Stimulated activated naive CD8-positive, alpha-beta T cell treated with anti-CD3 and anti-CD28 coated beads, Interleukin-15, amount 100 ng/mL, for 72 hours (primary cell): ENCODE measurements at regions not wholly inside any gene's neighbourhood (a gene's known extent, or its start where the extent isn't known, plus 50 kb on each side); places are given as distances from the start of the nearest gene placed in this dataset.
"Not testable (repeated sequence)": the region's sequence is repeated elsewhere in the genome, so short reads cannot be mapped to it uniquely, and the experiment has no call there.

Experiments used
- ATAC-seq: fragments of 150-1000 bp; cut with Tn5 transposase; 2 replicates; pipeline ENCODE4 v1.10.0; 2021; ENCODE audit warnings: mild to moderate bottlenecking, moderate library complexity
- DNase-seq, 2 donors: peaks; one replicate each; pipeline ENCODE4 v3.0.0; 2021 to 2022
- H3K27ac Mint-ChIP-seq, 2 donors: one replicate each; pipeline ENCODE4 v1.8.0; 2022; ENCODE audit warnings: mild to moderate bottlenecking in 2 of 2, mixed read lengths in 2 of 2, moderate library complexity in 2 of 2
- H3K27me3 Mint-ChIP-seq: one replicate; pipeline ENCODE4 v1.8.0; 2022; ENCODE audit warnings: mixed read lengths
- H3K4me1 Mint-ChIP-seq: one replicate; pipeline ENCODE4 v1.8.0; 2022; ENCODE audit warnings: mild to moderate bottlenecking, mixed read lengths
- H3K4me3 Mint-ChIP-seq, 2 donors: one replicate each; pipeline ENCODE4 v1.8.0; 2022; ENCODE audit warnings: mild to moderate bottlenecking in 2 of 2, mixed read lengths in 2 of 2, moderate library complexity in 1 of 2
- H3K9me3 Mint-ChIP-seq, 2 donors: one replicate each; pipeline ENCODE4 v1.8.0; 2022; ENCODE audit warnings: mixed read lengths in 2 of 2

GRCh38 chr17:5976251-5976650, 93.9 kb upstream of the WSCD1 start:
- DNase-seq (no peak), ATAC-seq (no peak)
- no peak overlapping the region for H3K4me3 Mint-ChIP-seq
- peaks cover 46% of the 10 kb centered on the region for H3K27me3 Mint-ChIP-seq
- no peaks in the 10 kb centered on the region for H3K4me1 Mint-ChIP-seq
- peaks cover 10 to 13% of the 10 kb centered on the region in 2 donors for H3K9me3 Mint-ChIP-seq
- H3K27ac Mint-ChIP-seq, result no peak overlapping the region

- ATAC-seq, result no peak
- Mint-ChIP-seq H3K4me3 (no peak overlapping the region), H3K27ac (no peak overlapping the region), H3K9me3 (peaks cover 5 to 9% of the 10 kb centered on the region in 2 donors), H3K27me3 (peaks cover 54% of the 10 kb centered on the region), H3K4me1 (no peaks in the 10 kb centered on the region)
- DNase-seq, result no peak
These were observed 91.7 kb upstream of the WSCD1 start for GRCh38 chr17:5978496-5978895.

GRCh38 chr17:5980941-5981340, 89.2 kb upstream of the WSCD1 start:
- ATAC-seq (no peak), DNase-seq (no peak)
- Mint-ChIP-seq H3K4me3 (no peak overlapping the region), H3K9me3 (no peaks in the 10 kb centered on the region), H3K27ac (no peak overlapping the region), H3K4me1 (no peaks in the 10 kb centered on the region), H3K27me3 (peaks cover 41% of the 10 kb centered on the region)

- H3K4me3 Mint-ChIP-seq, result no peak overlapping the region
- no peaks in the 10 kb centered on the region for H3K9me3 Mint-ChIP-seq
- DNase-seq, result no peak
- no peak for ATAC-seq
- no peaks in the 10 kb centered on the region for H3K4me1 Mint-ChIP-seq
- peaks cover 7% of the 10 kb centered on the region for H3K27me3 Mint-ChIP-seq
- no peak overlapping the region for H3K27ac Mint-ChIP-seq
These were observed 83.5 kb upstream of the WSCD1 start for GRCh38 chr17:5986644-5987043.

GRCh38 chr17:6000426-6000825, 69.8 kb upstream of the WSCD1 start:
- H3K27me3 Mint-ChIP-seq, result peaks cover 51% of the 10 kb centered on the region
- H3K27ac Mint-ChIP-seq, result no peak overlapping the region
- no peak for DNase-seq
- ATAC-seq, result no peak
- no peak overlapping the region for H3K4me3 Mint-ChIP-seq
- H3K4me1 Mint-ChIP-seq, result no peaks in the 10 kb centered on the region
- no peaks in the 10 kb centered on the region for H3K9me3 Mint-ChIP-seq

GRCh38 chr17:6003221-6003620, 67.0 kb upstream of the WSCD1 start:
- peaks cover 37% of the 10 kb centered on the region for H3K27me3 Mint-ChIP-seq

GRCh38 chr17:6005939-6006338, 64.2 kb upstream of the WSCD1 start:
- Mint-ChIP-seq H3K4me3 (no peak overlapping the region), H3K9me3 (no peaks in the 10 kb centered on the region), H3K4me1 (no peaks in the 10 kb centered on the region), H3K27ac (no peak overlapping the region), H3K27me3 (peaks cover 31% of the 10 kb centered on the region)
- no peak for ATAC-seq
- DNase-seq, result no peak

More at GRCh38 chr17:6003221-6003620, 67.0 kb upstream of the WSCD1 start:
- H3K4me1 Mint-ChIP-seq, H3K4me3 Mint-ChIP-seq, ATAC-seq, DNase-seq, H3K9me3 Mint-ChIP-seq, H3K27ac Mint-ChIP-seq: not testable (repeated sequence)

GRCh38 chr17:6011206-6011605, 59.0 kb upstream of the WSCD1 start:
- Mint-ChIP-seq H3K27ac (no peak overlapping the region), H3K4me3 (no peak overlapping the region), H3K4me1 (no peaks in the 10 kb centered on the region), H3K9me3 (no peaks in the 10 kb centered on the region), H3K27me3 (peaks cover 40% of the 10 kb centered on the region)
- ATAC-seq, result no peak
- DNase-seq, result no peak

- Mint-ChIP-seq H3K27ac (no peak overlapping the region), H3K9me3 (no peaks in the 10 kb centered on the region), H3K4me3 (no peak overlapping the region), H3K27me3 (peaks cover 32% of the 10 kb centered on the region), H3K4me1 (peaks cover 5% of the 10 kb centered on the region)
- ATAC-seq (no peak), DNase-seq (no peak)
These were observed 51.4 kb upstream of the WSCD1 start for GRCh38 chr17:6018788-6019187.

- DNase-seq (no peak), ATAC-seq (no peak)
- Mint-ChIP-seq H3K9me3 (no peaks in the 10 kb centered on the region), H3K27me3 (peaks cover 29% of the 10 kb centered on the region), H3K4me1 (peaks cover 5% of the 10 kb centered on the region), H3K27ac (no peak overlapping the region), H3K4me3 (no peak overlapping the region)
These were observed 50.2 kb upstream of the WSCD1 start for GRCh38 chr17:6019959-6020358.

- peaks cover 35% of the 10 kb centered on the region for H3K27me3 Mint-ChIP-seq
- no peak overlapping the region for H3K4me3 Mint-ChIP-seq
- no peaks in the 10 kb centered on the region for H3K9me3 Mint-ChIP-seq
- H3K27ac Mint-ChIP-seq, result no peak overlapping the region
- H3K4me1 Mint-ChIP-seq, result peaks cover 5% of the 10 kb centered on the region
- ATAC-seq, result no peak
- DNase-seq, result no peak
These were observed 49.7 kb upstream of the WSCD1 start for GRCh38 chr17:6020376-6021010.
